Hippocampal formation (tissue), 2 donors: ENCODE measurements at regions not wholly inside any gene's neighbourhood (a gene's known extent, or its start where the extent isn't known, plus 50 kb on each side); places are given as distances from the start of the nearest gene placed in this dataset.

Source experiments
- DNase-seq, 2 donors: peaks; one replicate each; lab custom pipeline; 2025; lab: John Stamatoyannopoulos, UW

DNA sequence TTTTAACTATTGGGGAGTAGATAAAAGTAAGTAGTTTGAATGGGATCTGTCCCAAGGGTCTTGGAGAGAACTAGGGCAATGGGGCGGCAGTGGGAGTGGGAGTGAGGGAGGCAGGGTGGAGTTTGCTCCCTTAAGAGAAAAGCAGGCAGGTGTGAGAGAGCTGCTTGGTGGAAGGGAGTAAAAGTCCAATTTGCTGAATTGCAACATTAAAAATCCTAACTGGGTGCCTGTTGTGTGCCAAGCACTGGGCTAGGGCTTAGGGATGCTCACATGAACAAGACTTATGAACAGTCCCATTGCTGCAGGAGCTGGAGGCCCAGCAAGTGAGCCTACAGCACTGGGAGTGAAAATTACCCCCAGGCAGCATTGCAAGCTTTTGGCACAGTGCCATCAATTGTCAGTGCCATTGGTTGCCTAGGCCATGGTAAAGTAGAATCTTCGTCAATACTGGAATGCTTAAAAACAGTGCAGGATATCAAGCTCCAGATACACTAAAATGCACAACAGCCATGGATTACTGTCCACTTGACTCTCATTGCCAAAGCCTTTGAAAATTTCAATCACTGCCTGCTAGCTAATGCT, 277.7 kb upstream of the JARID2 start:
- DNase-seq = no peak

- no peak for DNase-seq
Measured at GRCh38 chr6:14969126-14969525, 276.7 kb upstream of the JARID2 start.

GRCh38 chr6:14972379-14973067, 273.3 kb upstream of the JARID2 start:
- DNase-seq = no peak

DNA sequence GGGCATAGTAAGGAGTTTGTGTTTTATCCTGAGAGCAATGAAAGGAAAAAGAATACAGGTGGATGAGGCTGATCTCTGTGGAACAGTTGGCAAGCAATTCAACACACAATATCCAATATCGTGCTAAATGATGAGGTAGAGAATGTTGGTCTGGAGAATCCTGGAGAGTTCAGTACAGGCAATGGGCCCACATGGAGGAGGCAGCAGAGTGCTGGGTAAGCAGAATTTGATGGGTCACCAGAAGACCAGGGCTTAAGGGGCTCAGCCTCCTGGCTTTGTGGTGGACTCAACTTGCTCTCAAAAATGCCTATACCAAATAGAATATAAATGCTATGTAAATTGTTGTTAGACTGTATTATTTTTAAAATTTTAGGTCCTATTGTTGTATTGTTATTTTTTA, 271.5 kb upstream of the JARID2 start:
- no peak for DNase-seq

- no peak for DNase-seq
Measured at GRCh38 chr6:14974792-14975470, 270.9 kb upstream of the JARID2 start.

- DNase-seq = no peak
Measured at GRCh38 chr6:14975471-14975817, 270.4 kb upstream of the JARID2 start.

- DNase-seq = no peak
Measured at GRCh38 chr6:14977747-14978382, 268.0 kb upstream of the JARID2 start.

- no peak for DNase-seq
Measured at GRCh38 chr6:14981960-14982359, 263.9 kb upstream of the JARID2 start.

DNA sequence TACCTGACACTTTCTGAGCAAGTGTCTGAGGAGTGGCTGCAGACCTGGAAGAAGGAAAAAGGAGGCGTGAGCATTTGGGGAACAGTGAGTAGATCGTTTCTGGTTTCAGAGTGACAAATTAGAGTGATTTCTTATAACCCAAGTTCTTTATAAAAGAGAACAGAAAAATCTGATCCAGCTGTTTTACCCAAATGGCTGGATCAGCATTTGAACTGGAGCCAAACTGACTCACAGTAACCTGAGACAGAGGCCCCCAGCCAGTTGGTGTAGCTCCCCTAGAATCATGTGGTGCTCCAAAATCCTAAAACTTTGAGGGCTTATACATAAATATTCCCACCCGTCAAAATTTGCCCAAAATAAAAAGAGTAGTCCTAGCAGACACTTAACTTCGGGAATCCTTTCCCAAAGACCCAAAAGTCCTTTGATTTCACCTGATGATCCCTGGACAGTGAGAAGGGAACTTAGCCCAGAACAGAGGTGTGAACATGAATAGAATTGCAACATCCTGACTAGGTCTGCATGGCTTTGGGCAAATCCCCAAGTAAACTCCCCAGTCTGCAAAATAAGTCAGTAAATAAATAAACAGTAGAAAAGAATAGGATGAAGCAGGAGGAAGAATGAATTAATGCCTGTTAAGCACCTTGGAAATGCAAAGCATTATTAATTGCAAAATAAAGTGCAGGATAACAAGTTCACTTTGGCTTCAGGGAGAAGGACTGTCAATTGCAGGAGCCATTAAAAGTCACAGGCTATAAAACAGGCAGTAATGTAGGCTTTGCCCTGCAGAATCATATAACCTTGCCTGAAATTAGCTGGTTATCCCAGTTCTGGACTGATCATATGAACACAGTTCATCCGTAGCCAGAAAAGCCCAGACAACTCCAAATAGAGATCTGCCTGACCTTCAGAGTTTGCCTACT, 262.0 kb upstream of the JARID2 start:
- DNase-seq = no peak

- DNase-seq = no peak
Measured at GRCh38 chr6:14984519-14984853, 261.4 kb upstream of the JARID2 start.

DNA sequence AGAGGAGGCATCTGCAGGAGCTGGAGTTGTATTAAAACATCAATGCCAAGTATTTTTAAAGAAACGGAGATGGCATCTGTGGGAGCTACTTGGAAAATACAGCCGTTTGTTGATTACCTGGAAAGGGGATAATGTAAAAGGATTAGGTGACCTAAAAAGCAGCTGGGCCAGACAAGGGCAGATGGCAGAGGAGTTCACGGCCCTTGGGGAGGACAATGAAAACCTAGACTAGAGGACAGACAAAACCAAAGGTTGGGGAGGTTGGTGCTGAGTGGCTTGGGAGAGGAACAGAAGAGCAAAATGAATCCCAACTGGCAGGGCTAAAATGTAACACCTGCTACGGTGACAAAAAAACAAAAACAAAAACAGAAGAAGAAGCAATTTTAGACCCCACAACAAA, 260.5 kb upstream of the JARID2 start:
- DNase-seq = no peak

- no peak for DNase-seq
Measured at GRCh38 chr6:14986370-14986769, 259.5 kb upstream of the JARID2 start.

GRCh38 chr6:14987490-14987889, 258.4 kb upstream of the JARID2 start:
- DNase-seq = no peak

GRCh38 chr6:14992382-14992781, 253.5 kb upstream of the JARID2 start:
- no peak for DNase-seq

GRCh38 chr6:14995208-14995607, 250.7 kb upstream of the JARID2 start:
- DNase-seq = no peak

GRCh38 chr6:14995966-14996602, 249.8 kb upstream of the JARID2 start:
- no peak for DNase-seq

GRCh38 chr6:14996892-14997291, 249.0 kb upstream of the JARID2 start:
- no peak for DNase-seq

GRCh38 chr6:14997507-14997906, 248.4 kb upstream of the JARID2 start:
- DNase-seq = no peak

GRCh38 chr6:14999106-14999505, 246.8 kb upstream of the JARID2 start:
- no peak for DNase-seq

- DNase-seq = no peak
Measured at GRCh38 chr6:15001326-15001910, 244.5 kb upstream of the JARID2 start.

DNA sequence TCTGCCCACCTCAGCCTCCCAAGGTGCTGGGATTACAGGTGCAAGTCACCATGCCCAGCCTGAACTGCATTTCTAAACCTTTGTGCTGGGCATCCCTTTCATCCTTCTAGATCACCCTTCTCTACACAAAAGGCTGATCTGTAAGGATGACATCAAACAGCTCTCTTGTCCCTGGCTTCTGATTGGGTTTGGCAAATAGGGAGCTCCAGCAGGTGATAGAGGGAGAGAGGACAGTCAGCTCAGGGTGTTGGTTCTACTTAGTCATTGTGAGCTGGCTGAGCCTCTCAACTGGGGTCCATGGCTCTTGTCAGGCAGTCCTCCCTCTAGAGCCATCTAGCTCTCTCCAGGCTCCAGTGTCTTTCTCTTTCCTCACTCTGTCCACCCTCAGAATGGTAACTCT, 237.6 kb upstream of the JARID2 start:
- DNase-seq = no peak
